ENCODE measurements at regions not wholly inside any gene's neighbourhood (a gene's known extent, or its start where the extent isn't known, plus 50 kb on each side); places are given as distances from the start of the nearest gene placed in this dataset.
A peak's percentile ranks its signal among the peaks of the same experiment; 100 is the strongest.

- Histone ChIP-seq H3K27me3 (no peaks in the 10 kb centered on the region), H3K9me3 (no peaks in the 10 kb centered on the region), H3K27ac (no peak overlapping the region), H3K4me3 (no peak overlapping the region), H3K4me1 (no peaks in the 10 kb centered on the region), H3K36me3 (no peaks in the 10 kb centered on the region)
- intact Hi-C loops (cut with DNase I), result no loop called here
- 82 to 91% methylated on average over 1 of the region's 1 CpG for WGBS, 2 donors
- ATAC-seq (no peak), FAIRE-seq (no peak), DNase-seq (no peak)
- TF ChIP-seq CTCF (IDR thresholded peaks at IDR 0.05), result no peak
Measured at GRCh38 chr5:35456506-35456905, 161.2 kb upstream of the SPEF2 start.

DNA sequence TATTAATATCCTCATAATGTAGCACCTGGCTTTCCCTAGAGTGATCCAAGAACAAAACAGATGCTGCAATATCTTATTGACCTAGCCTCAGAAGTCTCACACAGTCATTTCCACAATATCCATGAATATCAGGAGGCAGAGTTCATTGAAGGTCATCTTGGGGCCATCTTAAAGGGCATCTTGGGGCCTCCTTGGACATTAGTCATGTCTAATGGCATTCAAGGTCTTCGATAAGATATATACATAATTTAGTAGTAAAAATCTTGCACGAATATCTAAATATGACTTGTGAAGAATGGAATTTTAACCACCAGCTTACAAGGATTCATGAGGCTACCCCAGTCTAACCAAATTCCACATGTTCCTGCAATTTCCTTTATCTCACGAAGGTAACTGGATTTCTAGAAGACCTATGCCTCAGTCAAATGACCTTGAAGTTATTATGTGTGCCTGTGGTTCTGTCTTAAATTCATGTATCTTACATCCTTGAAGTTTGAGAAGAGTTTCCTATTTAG is 163.6 kb upstream of the SPEF2 start:
- FAIRE-seq, result no peak

GRCh38 chr5:35443803-35444595 is 173.7 kb upstream of the SPEF2 start:
- FAIRE-seq (no peak), DNase-seq (peak in 4 of 6 donors; percentile 24 to 57 (median 38)), ATAC-seq (no peak)
- no peaks in the 10 kb centered on the region for H3K27me3 ChIP-seq
- no peak for TF ChIP-seq CTCF (IDR thresholded peaks at IDR 0.05)
- no peaks in the 10 kb centered on the region for H3K36me3 ChIP-seq
- WGBS, 2 donors, result 97 to 99% methylated on average over 5 of the region's 5 CpGs
- no peaks in the 10 kb centered on the region for H3K9me3 ChIP-seq
- no peak overlapping the region for H3K4me3 ChIP-seq
- H3K27ac ChIP-seq, result no peak overlapping the region
- intact Hi-C loops (cut with DNase I), result no loop called here
- peaks cover 0 to 4% (median 0%) of the 10 kb centered on the region in 3 donors for H3K4me1 ChIP-seq

More for the DNA sequence above, 163.6 kb upstream of the SPEF2 start:
- Histone ChIP-seq H3K27ac (no peak overlapping the region), H3K4me1 (no peaks in the 10 kb centered on the region), H3K36me3 (no peaks in the 10 kb centered on the region), H3K27me3 (no peaks in the 10 kb centered on the region), H3K9me3 (no peaks in the 10 kb centered on the region), H3K4me3 (no peak overlapping the region)
- DNase-seq, result no peak
- no peak for TF ChIP-seq CTCF (IDR thresholded peaks at IDR 0.05)
- intact Hi-C loops (cut with DNase I), result no loop called here
- 82 to 84% methylated on average over 3 of the region's 3 CpGs for WGBS, 2 donors
- ATAC-seq, result no peak

DNA sequence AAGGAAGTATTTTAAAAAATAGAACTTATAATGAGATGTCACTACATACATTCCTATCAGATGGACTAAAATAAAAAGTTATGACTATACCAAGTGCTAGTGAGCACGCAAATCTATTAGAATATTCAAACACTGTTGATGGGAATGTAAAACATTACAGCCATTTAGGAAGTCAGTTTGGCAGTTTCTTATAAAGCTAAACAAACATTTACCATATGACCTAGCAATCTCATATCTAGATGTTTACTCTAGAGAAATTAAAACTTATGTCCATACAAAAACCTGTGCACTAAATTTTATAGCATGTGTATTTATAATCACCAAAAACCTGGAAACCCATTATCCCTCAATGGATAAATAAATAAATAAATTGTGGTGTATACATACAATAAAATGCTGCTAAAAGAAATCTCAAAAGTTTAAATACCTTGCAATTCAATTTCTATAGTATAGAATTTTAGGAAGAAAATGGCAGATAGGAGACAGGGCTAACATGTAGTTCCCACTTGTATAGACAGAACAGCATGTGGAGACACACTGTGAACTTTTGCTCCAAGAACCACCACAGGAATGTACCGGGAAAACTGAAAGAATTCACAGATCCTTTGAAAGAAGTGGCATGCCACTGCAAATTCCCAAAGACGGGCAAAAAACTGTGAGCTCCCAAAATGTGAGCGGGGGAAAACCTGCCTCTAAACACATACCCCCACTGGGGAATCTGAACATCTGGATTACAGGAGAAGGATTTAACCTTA is 174.6 kb upstream of the SPEF2 start:
- Histone ChIP-seq H3K4me1 (peaks cover 0 to 4% (median 0%) of the 10 kb centered on the region in 3 donors), H3K9me3 (no peaks in the 10 kb centered on the region), H3K27me3 (no peaks in the 10 kb centered on the region), H3K27ac (no peak overlapping the region), H3K4me3 (no peak overlapping the region), H3K36me3 (no peaks in the 10 kb centered on the region)
- 75 to 85% methylated on average over 4 of the region's 4 CpGs for WGBS, 2 donors
- DNase-seq, result no peak
- TF ChIP-seq CTCF (IDR thresholded peaks at IDR 0.05), result no peak
- FAIRE-seq, result no peak
- no peak for ATAC-seq
- intact Hi-C loops (cut with DNase I), result no loop called here
